WTC11 (cell line): ENCODE measurements at regions not wholly inside any gene's neighbourhood (a gene's known extent, or its start where the extent isn't known, plus 50 kb on each side); places are given as distances from the start of the nearest gene placed in this dataset.

Source experiments
- CDX4 ChIP-seq: fragments of 250-450 bp; sonication (Bioruptor Pico); IDR thresholded peaks from 2 replicates; pipeline ENCODE4 v1.9.0; 2021; ENCODE audit warnings: moderate library complexity, mild to moderate bottlenecking, inconsistent platforms, borderline replicate concordance
- CTCF ChIP-seq: fragments of 200-600 bp; IDR thresholded peaks from 2 replicates; pipeline ENCODE4 v1.8.0; 2022; ENCODE audit warnings: antibody characterized with exemption
- GABPB1 ChIP-seq: sonication (generic); formaldehyde crosslinking; IDR thresholded peaks from 2 replicates; pipeline ENCODE4 v1.8.1; 2023; ENCODE audit warnings: mild to moderate bottlenecking, missing genetic modification reagents
- KAT7 ChIP-seq: sonication (generic); formaldehyde crosslinking; IDR thresholded peaks from 2 replicates; pipeline ENCODE4 v1.8.1; 2023; ENCODE audit warnings: missing genetic modification reagents, mild to moderate bottlenecking, borderline replicate concordance
- MAX ChIP-seq: sonication (generic); formaldehyde crosslinking; IDR thresholded peaks from 2 replicates; pipeline ENCODE4 v1.8.0; 2022; ENCODE audit warnings: mild to moderate bottlenecking, missing genetic modification reagents
- NR2C2 ChIP-seq: sonication (generic); formaldehyde crosslinking; IDR thresholded peaks from 2 replicates; pipeline ENCODE4 v1.8.0; 2022; ENCODE audit warnings: mild to moderate bottlenecking, missing genetic modification reagents
- USF1 ChIP-seq: sonication (generic); formaldehyde crosslinking; IDR thresholded peaks from 2 replicates; pipeline ENCODE4 v1.8.0; 2022; ENCODE audit warnings: mild to moderate bottlenecking, missing genetic modification reagents

- no peak for TF ChIP-seq MAX (CRISPR knock-in tag)
- TF ChIP-seq USF1 = no peak
- no peak for TF ChIP-seq CDX4
- TF ChIP-seq CTCF = no peak
- TF ChIP-seq GABPB1 (CRISPR knock-in tag) = no peak
- no peak for TF ChIP-seq NR2C2 (CRISPR knock-in tag)
- no peak for TF ChIP-seq KAT7
Observed at GRCh38 chr5:27868292-27868691, 829.9 kb upstream of the CDH9 start.
